GM12892 (cell line): ENCODE measurements at regions not wholly inside any gene's neighbourhood (a gene's known extent, or its start where the extent isn't known, plus 50 kb on each side); places are given as distances from the start of the nearest gene placed in this dataset.

ENCODE experiments used
- POLR2A ChIP-seq: IDR thresholded peaks from 2 replicates; pipeline ENCODE4 v1.6.1; 2011; ENCODE audit warnings: low read depth, low read length, control low read depth
- TAF1 ChIP-seq: IDR thresholded peaks from 2 replicates; pipeline ENCODE4 v1.6.1; 2011; ENCODE audit warnings: low read depth, mild to moderate bottlenecking, control low read depth, low read length, borderline replicate concordance

DNA sequence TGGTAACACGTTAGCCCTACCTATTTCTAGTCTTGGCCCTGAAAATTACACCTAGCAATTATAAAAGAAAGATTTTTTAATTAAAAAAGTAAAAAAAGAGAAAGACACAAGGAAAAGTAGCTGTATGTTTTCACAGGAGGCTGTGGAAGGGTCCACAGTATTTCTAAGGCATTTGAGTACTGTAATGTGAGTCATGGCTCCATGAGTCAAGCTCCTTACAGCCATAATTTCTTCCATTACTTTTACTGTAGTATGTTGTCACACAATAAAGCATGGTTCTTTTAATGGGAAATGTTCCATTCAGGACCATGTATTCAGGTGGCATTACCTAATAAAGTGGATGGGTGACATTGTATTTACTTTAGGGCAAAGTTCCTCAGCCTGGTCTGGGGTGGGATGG is 113.4 kb downstream of the GPR37 start:
- TF ChIP-seq POLR2A (no peak), TAF1 (no peak)
